Muscle of leg (tissue), 3 donors: ENCODE measurements at regions not wholly inside any gene's neighbourhood (a gene's known extent, or its start where the extent isn't known, plus 50 kb on each side); places are given as distances from the start of the nearest gene placed in this dataset.

Experiments used
- DNase-seq: peaks from one replicate; pipeline ENCODE4 v3.0.0; 2013
- H3K27ac ChIP-seq: one replicate; pipeline ENCODE4 v1.5.1; 2013; ENCODE audit warnings: mild to moderate bottlenecking, low read length, control low read depth
- H3K27me3 ChIP-seq: one replicate; pipeline ENCODE4 v1.6.1; 2013; ENCODE audit warnings: low read length; ENCODE audit not compliant: control insufficient read depth, insufficient read depth
- H3K36me3 ChIP-seq: one replicate; pipeline ENCODE4 v1.6.1; 2013; ENCODE audit warnings: low read length; ENCODE audit not compliant: control insufficient read depth, insufficient read depth
- H3K4me1 ChIP-seq: one replicate; pipeline ENCODE4 v1.6.1; 2013; ENCODE audit warnings: low read length; ENCODE audit not compliant: control insufficient read depth, insufficient read depth
- H3K4me3 ChIP-seq: one replicate; pipeline ENCODE4 v1.5.1; 2013; ENCODE audit warnings: low read length, control low read depth
- H3K9me3 ChIP-seq: replicated peaks from 2 replicates; pipeline ENCODE4 v1.6.1; 2013; ENCODE audit warnings: low read depth, low read length; ENCODE audit not compliant: control insufficient read depth
- WGBS: methylation state at CpG from one replicate; pipeline ENCODE4 v1.1.5; 2013; ENCODE audit warnings: missing lambda C conversion rate; ENCODE audit not compliant: insufficient coverage; 5-methylcytosine and 5-hydroxymethylcytosine counted together

GRCh38 chr5:156109317-156110023 lies 217.5 kb upstream of the SGCD start:
- Histone ChIP-seq H3K4me3 (no peak overlapping the region), H3K27me3 (no peaks in the 10 kb centered on the region), H3K27ac (no peak overlapping the region), H3K9me3 (no peaks in the 10 kb centered on the region), H3K4me1 (no peaks in the 10 kb centered on the region), H3K36me3 (no peaks in the 10 kb centered on the region)
- WGBS, result no CpG with 5 or more reads among the region's 2 CpGs
- DNase-seq, result no peak

- DNase-seq, result no peak
- Histone ChIP-seq H3K4me1 (peaks cover 2% of the 10 kb centered on the region), H3K36me3 (no peaks in the 10 kb centered on the region), H3K27me3 (no peaks in the 10 kb centered on the region), H3K4me3 (no peak overlapping the region), H3K9me3 (no peaks in the 10 kb centered on the region), H3K27ac (no peak overlapping the region)
- WGBS, result no CpG with 5 or more reads among the region's 4 CpGs
Observed at GRCh38 chr5:156119692-156120091, 207.3 kb upstream of the SGCD start.

- DNase-seq, result peak; percentile 83
- Histone ChIP-seq H3K4me3 (no peak overlapping the region), H3K9me3 (no peaks in the 10 kb centered on the region), H3K27ac (no peak overlapping the region), H3K27me3 (no peaks in the 10 kb centered on the region), H3K36me3 (no peaks in the 10 kb centered on the region), H3K4me1 (peaks cover 2% of the 10 kb centered on the region)
- 37% methylated on average over 2 of the region's 4 CpGs for WGBS
Observed at GRCh38 chr5:156120777-156121176, 206.2 kb upstream of the SGCD start.

- peaks cover 2% of the 10 kb centered on the region for H3K4me1 ChIP-seq
- H3K36me3 ChIP-seq, result no peaks in the 10 kb centered on the region
- H3K27me3 ChIP-seq, result no peaks in the 10 kb centered on the region
- 71% methylated on average over 1 of the region's 3 CpGs for WGBS
- DNase-seq, result no peak
- no peak overlapping the region for H3K27ac ChIP-seq
- no peak overlapping the region for H3K4me3 ChIP-seq
- no peaks in the 10 kb centered on the region for H3K9me3 ChIP-seq
Observed at GRCh38 chr5:156121234-156121633, 205.7 kb upstream of the SGCD start.

DNA sequence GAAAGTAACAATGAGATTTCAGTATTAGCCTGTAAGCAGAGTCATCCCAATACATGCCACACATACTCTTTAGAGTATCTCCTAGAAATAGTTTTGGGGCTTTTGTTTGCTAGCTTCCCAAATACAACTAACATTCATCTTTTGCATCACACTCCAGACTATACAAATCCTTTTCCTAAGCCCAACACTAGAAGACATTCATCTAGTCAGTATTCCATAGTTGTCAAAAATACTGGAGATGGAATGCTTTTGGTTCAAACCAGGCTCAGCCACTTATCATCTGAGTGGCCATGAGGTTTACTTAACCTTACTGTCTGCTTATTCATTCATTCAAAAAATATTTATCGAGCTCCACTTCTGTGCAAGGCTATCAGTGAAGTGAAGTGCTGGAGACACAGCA lies 205.1 kb upstream of the SGCD start:
- WGBS, result no CpG with 5 or more reads among the region's 1 CpG
- Histone ChIP-seq H3K9me3 (no peaks in the 10 kb centered on the region), H3K36me3 (no peaks in the 10 kb centered on the region), H3K4me1 (peaks cover 2% of the 10 kb centered on the region), H3K27ac (no peak overlapping the region), H3K4me3 (no peak overlapping the region), H3K27me3 (no peaks in the 10 kb centered on the region)
- DNase-seq, result no peak

- H3K27me3 ChIP-seq, result no peaks in the 10 kb centered on the region
- no peak overlapping the region for H3K27ac ChIP-seq
- H3K9me3 ChIP-seq, result no peaks in the 10 kb centered on the region
- peak; percentile 31 for DNase-seq
- no peaks in the 10 kb centered on the region for H3K36me3 ChIP-seq
- peaks cover 2% of the 10 kb centered on the region for H3K4me1 ChIP-seq
- no CpG with 5 or more reads among the region's 1 CpG for WGBS
- H3K4me3 ChIP-seq, result no peak overlapping the region
Observed at GRCh38 chr5:156124708-156125107, 202.3 kb upstream of the SGCD start.

DNA sequence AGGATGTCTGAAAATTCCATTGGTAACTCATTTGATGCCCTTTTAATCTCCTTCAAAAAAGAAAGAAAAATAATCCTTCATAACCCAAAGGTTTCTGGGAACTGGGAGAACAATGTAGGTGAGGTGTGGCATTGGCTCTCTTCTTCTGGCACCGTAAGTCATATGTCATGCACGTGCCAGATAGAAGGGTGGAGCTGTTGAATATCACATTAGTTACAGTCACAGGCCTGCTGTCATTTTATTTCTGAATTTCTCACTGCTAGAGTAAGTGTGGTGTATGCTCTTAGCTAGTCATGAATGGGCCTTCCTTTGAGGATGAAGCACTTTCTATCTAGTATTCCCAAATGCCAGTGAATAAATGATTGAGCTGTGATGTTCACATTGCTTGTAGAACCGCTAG lies 201.8 kb upstream of the SGCD start:
- peak; percentile 26 for DNase-seq
- Histone ChIP-seq H3K27ac (no peak overlapping the region), H3K4me1 (peaks cover 2% of the 10 kb centered on the region), H3K36me3 (no peaks in the 10 kb centered on the region), H3K9me3 (no peaks in the 10 kb centered on the region), H3K27me3 (no peaks in the 10 kb centered on the region), H3K4me3 (no peak overlapping the region)
- WGBS, result no CpG with 5 or more reads among the region's 3 CpGs

DNA sequence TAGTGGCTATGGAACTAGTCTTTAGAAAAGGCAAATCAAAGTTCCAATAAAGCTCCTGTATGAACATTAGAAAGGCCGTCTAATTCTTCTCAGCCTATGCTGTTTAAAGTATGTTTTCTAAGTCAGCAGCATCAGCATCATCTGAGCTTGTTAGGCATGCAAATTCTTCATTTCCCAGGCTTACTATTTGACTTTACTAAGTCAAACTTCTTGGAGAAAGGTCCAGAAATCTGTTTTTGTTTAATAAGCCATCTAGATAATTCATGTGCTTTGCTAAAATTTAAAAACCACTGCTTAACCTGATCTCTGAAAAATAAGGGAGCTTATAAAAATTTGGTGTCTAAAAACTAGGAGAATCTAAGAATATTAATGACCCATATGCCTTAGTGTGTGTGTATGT lies 200.2 kb upstream of the SGCD start:
- Histone ChIP-seq H3K9me3 (no peaks in the 10 kb centered on the region), H3K4me1 (no peaks in the 10 kb centered on the region), H3K4me3 (no peak overlapping the region), H3K36me3 (no peaks in the 10 kb centered on the region), H3K27ac (no peak overlapping the region), H3K27me3 (no peaks in the 10 kb centered on the region)
- no CpG with 5 or more reads among the region's 1 CpG for WGBS
- peak; percentile 75 for DNase-seq

- WGBS, result no CpG with 5 or more reads among the region's 2 CpGs
- Histone ChIP-seq H3K27ac (no peak overlapping the region), H3K4me3 (no peak overlapping the region), H3K36me3 (no peaks in the 10 kb centered on the region), H3K4me1 (no peaks in the 10 kb centered on the region), H3K27me3 (no peaks in the 10 kb centered on the region), H3K9me3 (no peaks in the 10 kb centered on the region)
- DNase-seq, result no peak
Observed at GRCh38 chr5:156128026-156128425, 198.9 kb upstream of the SGCD start.

- no peaks in the 10 kb centered on the region for H3K9me3 ChIP-seq
- 100% methylated on average over 1 of the region's 3 CpGs for WGBS
- H3K4me1 ChIP-seq, result peaks cover 4% of the 10 kb centered on the region
- H3K27ac ChIP-seq, result no peak overlapping the region
- DNase-seq, result no peak
- H3K36me3 ChIP-seq, result no peaks in the 10 kb centered on the region
- H3K4me3 ChIP-seq, result no peak overlapping the region
- no peaks in the 10 kb centered on the region for H3K27me3 ChIP-seq
Observed at GRCh38 chr5:156134216-156134615, 192.7 kb upstream of the SGCD start.

DNA sequence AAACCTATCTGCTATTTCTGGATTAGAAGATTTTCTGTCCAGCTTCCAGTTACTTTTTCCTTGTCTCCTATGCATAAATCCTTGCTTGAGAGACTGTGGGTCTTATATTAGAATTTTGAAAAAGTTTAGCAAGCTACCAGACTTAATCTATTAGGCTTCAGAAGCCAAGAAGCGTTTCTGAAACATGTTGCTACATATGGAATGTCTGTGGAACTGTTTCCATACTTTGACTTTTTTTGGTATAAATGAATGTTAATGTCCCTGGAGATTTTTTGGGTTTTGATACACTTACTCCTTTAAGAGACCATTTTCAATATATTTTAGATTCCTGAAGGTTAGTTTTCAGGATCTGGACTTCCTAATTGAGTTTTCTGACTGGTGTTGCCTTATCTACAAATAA lies 191.4 kb upstream of the SGCD start:
- WGBS, result no CpG with 5 or more reads among the region's 1 CpG
- no peaks in the 10 kb centered on the region for H3K27me3 ChIP-seq
- no peaks in the 10 kb centered on the region for H3K9me3 ChIP-seq
- H3K36me3 ChIP-seq, result no peaks in the 10 kb centered on the region
- DNase-seq, result no peak
- no peak overlapping the region for H3K27ac ChIP-seq
- H3K4me3 ChIP-seq, result no peak overlapping the region
- peaks cover 4% of the 10 kb centered on the region for H3K4me1 ChIP-seq
